Chondrocyte (in vitro differentiated cells): ENCODE measurements at regions not wholly inside any gene's neighbourhood (a gene's known extent, or its start where the extent isn't known, plus 50 kb on each side); places are given as distances from the start of the nearest gene placed in this dataset.

Experiments used
- DNase-seq: peaks from one replicate; pipeline ENCODE4 v3.0.0; 2021; ENCODE audit warnings: mixed read lengths, low spot score
- H3K27ac Mint-ChIP-seq: one replicate; pipeline ENCODE4 v1.8.0; 2021; ENCODE audit warnings: mild to moderate bottlenecking, moderate library complexity, mixed read lengths; ENCODE audit not compliant: unreplicated experiment
- H3K27me3 Mint-ChIP-seq: 2 replicates; pipeline ENCODE4 v1.8.0; 2021; ENCODE audit warnings: low read depth, mixed read lengths
- H3K36me3 Mint-ChIP-seq: 2 replicates; pipeline ENCODE4 v1.8.0; 2021; ENCODE audit warnings: low read depth, mixed read lengths
- H3K4me1 Mint-ChIP-seq: 2 replicates; pipeline ENCODE4 v1.8.0; 2021; ENCODE audit warnings: low read depth, mild to moderate bottlenecking, mixed read lengths
- H3K4me3 Mint-ChIP-seq: one replicate; pipeline ENCODE4 v1.8.0; 2021; ENCODE audit warnings: mild to moderate bottlenecking, moderate library complexity, mixed read lengths; ENCODE audit not compliant: unreplicated experiment
- H3K9me3 Mint-ChIP-seq: 2 replicates; pipeline ENCODE4 v1.8.0; 2021; ENCODE audit warnings: low read depth, mixed read lengths
- CTCF ChIP-seq: fragments of 200-600 bp; sonication (generic); IDR thresholded peaks from 2 replicates; pipeline ENCODE4 v1.5.0; 2021; ENCODE audit warnings: antibody characterized with exemption, mild to moderate bottlenecking, moderate library complexity

GRCh38 chr12:28936221-28936620 is 212.9 kb upstream of the FAR2 start:
- Mint-ChIP-seq H3K27me3 (no peaks in the 10 kb centered on the region), H3K9me3 (no peaks in the 10 kb centered on the region), H3K27ac (no peak overlapping the region), H3K36me3 (no peaks in the 10 kb centered on the region), H3K4me1 (peaks cover 43% of the 10 kb centered on the region), H3K4me3 (no peak overlapping the region)
- DNase-seq, result no peak
- TF ChIP-seq CTCF, result no peak

GRCh38 chr12:28936711-28937110 is 212.4 kb upstream of the FAR2 start:
- no peak for DNase-seq
- no peak overlapping the region for H3K4me3 Mint-ChIP-seq
- no peak overlapping the region for H3K27ac Mint-ChIP-seq
- no peaks in the 10 kb centered on the region for H3K36me3 Mint-ChIP-seq
- peaks cover 47% of the 10 kb centered on the region for H3K4me1 Mint-ChIP-seq
- no peaks in the 10 kb centered on the region for H3K27me3 Mint-ChIP-seq
- H3K9me3 Mint-ChIP-seq, result no peaks in the 10 kb centered on the region
- TF ChIP-seq CTCF, result no peak

GRCh38 chr12:28937196-28937595 is 211.9 kb upstream of the FAR2 start:
- Mint-ChIP-seq H3K4me1 (peaks cover 47% of the 10 kb centered on the region), H3K9me3 (no peaks in the 10 kb centered on the region), H3K4me3 (no peak overlapping the region), H3K36me3 (no peaks in the 10 kb centered on the region), H3K27ac (no peak overlapping the region), H3K27me3 (no peaks in the 10 kb centered on the region)
- DNase-seq, result no peak
- TF ChIP-seq CTCF, result no peak

- H3K27me3 Mint-ChIP-seq, result no peaks in the 10 kb centered on the region
- no peaks in the 10 kb centered on the region for H3K36me3 Mint-ChIP-seq
- DNase-seq, result no peak
- TF ChIP-seq CTCF, result no peak
- no peak overlapping the region for H3K4me3 Mint-ChIP-seq
- no peak overlapping the region for H3K27ac Mint-ChIP-seq
- H3K9me3 Mint-ChIP-seq, result no peaks in the 10 kb centered on the region
- H3K4me1 Mint-ChIP-seq, result peaks cover 47% of the 10 kb centered on the region
Measured at GRCh38 chr12:28938056-28938455, 211.0 kb upstream of the FAR2 start.

GRCh38 chr12:28938581-28939235 is 210.4 kb upstream of the FAR2 start:
- Mint-ChIP-seq H3K9me3 (no peaks in the 10 kb centered on the region), H3K27me3 (no peaks in the 10 kb centered on the region), H3K36me3 (no peaks in the 10 kb centered on the region), H3K4me1 (peaks cover 46% of the 10 kb centered on the region), H3K4me3 (no peak overlapping the region), H3K27ac (no peak overlapping the region)
- no peak for TF ChIP-seq CTCF
- DNase-seq, result no peak
